Kidney epithelial cell (primary cell): ENCODE measurements at regions not wholly inside any gene's neighbourhood (a gene's known extent, or its start where the extent isn't known, plus 50 kb on each side); places are given as distances from the start of the nearest gene placed in this dataset.
A peak's percentile ranks its signal among the peaks of the same experiment; 100 is the strongest.

ENCODE experiments used
- DNase-seq: peaks from one replicate; pipeline ENCODE4 v3.0.0-alpha.2; 2010; ENCODE audit warnings: low read depth
- H3K27me3 ChIP-seq: 2 replicates; pipeline ENCODE4 v1.6.0; 2011; ENCODE audit warnings: low read length; ENCODE audit not compliant: control insufficient read depth, insufficient read depth
- H3K36me3 ChIP-seq: 2 replicates; pipeline ENCODE4 v1.5.1; 2011; ENCODE audit warnings: low read length; ENCODE audit not compliant: control insufficient read depth, insufficient read depth
- H3K4me3 ChIP-seq: 2 replicates; pipeline ENCODE4 v1.5.1; 2011; ENCODE audit warnings: low read depth, mild to moderate bottlenecking, control low read depth, low read length
- CTCF ChIP-seq: IDR thresholded peaks from 2 replicates; pipeline ENCODE4 v1.5.1; 2011; ENCODE audit warnings: mild to moderate bottlenecking, moderate library complexity, low read length, control low read depth, inconsistent platforms; ENCODE audit not compliant: insufficient read depth, poor library complexity, severe bottlenecking

- no peak overlapping the region for H3K4me3 ChIP-seq
- H3K27me3 ChIP-seq, result no peaks in the 10 kb centered on the region
- no peak for TF ChIP-seq CTCF
- H3K36me3 ChIP-seq, result no peaks in the 10 kb centered on the region
- no peak for DNase-seq
These were observed 129.1 kb upstream of the MMADHC start for GRCh38 chr2:149716687-149717086.

DNA sequence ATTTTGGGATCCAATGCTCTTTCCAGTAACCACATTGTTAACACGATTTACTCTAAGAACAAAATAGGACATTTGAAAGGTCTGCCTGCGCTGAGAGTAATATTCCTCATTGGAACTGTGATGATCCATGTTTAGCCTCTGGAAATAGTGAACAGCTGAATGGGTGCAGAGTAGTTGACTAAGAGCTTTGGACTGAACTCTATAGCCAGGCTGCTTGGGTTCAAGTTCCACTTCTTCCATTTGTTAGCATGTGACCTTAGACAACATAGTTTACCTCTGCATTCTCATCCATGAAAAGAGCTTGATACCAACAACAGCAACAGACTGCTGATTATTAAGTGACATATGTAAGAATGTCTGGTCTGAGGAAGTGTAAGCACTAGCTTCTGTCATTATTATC, 128.3 kb upstream of the MMADHC start:
- DNase-seq, result no peak
- no peak for TF ChIP-seq CTCF
- Histone ChIP-seq H3K27me3 (no peaks in the 10 kb centered on the region), H3K36me3 (no peaks in the 10 kb centered on the region), H3K4me3 (no peak overlapping the region)

GRCh38 chr2:149715005-149715592, 127.5 kb upstream of the MMADHC start:
- Histone ChIP-seq H3K27me3 (no peaks in the 10 kb centered on the region), H3K4me3 (no peak overlapping the region), H3K36me3 (no peaks in the 10 kb centered on the region)
- peak; percentile 77 for TF ChIP-seq CTCF
- DNase-seq, result peak; percentile 26

- Histone ChIP-seq H3K4me3 (no peak overlapping the region), H3K36me3 (no peaks in the 10 kb centered on the region), H3K27me3 (no peaks in the 10 kb centered on the region)
- DNase-seq, result no peak
- no peak for TF ChIP-seq CTCF
These were observed 122.1 kb upstream of the MMADHC start for GRCh38 chr2:149709496-149710263.

DNA sequence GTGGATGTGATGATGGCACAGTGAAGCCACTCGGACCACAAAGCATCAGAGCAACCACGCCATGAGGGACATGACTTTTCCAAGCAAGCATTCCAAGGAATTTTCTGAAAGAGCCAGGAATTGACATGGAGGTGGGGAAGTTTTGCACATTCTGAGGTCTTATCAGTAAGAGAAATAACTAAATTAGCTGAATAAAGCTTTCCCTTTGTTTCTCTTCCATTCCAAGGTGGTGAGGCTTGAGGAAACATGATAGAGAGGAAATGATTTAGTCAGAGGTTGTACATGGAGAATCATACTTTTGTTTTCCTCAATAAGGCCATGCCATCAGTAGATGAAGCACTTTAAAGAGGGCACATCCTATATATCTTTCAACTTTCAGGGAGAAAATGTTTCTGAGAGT, 115.7 kb upstream of the MMADHC start:
- no peak for DNase-seq
- Histone ChIP-seq H3K4me3 (no peak overlapping the region), H3K27me3 (no peaks in the 10 kb centered on the region), H3K36me3 (no peaks in the 10 kb centered on the region)
- no peak for TF ChIP-seq CTCF

GRCh38 chr2:149702571-149702970, 115.0 kb upstream of the MMADHC start:
- no peak for DNase-seq
- Histone ChIP-seq H3K27me3 (no peaks in the 10 kb centered on the region), H3K4me3 (no peak overlapping the region), H3K36me3 (no peaks in the 10 kb centered on the region)
- TF ChIP-seq CTCF, result no peak
